Colonic mucosa (tissue), 4 donors: ENCODE measurements at regions not wholly inside any gene's neighbourhood (a gene's known extent, or its start where the extent isn't known, plus 50 kb on each side); places are given as distances from the start of the nearest gene placed in this dataset.
"Not testable (repeated sequence)": the region's sequence is repeated elsewhere in the genome, so short reads cannot be mapped to it uniquely, and the experiment has no call there.

ENCODE experiments used
- DNase-seq: peaks from one replicate; pipeline ENCODE4 v3.0.0-alpha.2; 2020
- H3K27ac ChIP-seq: fragments of 200-600 bp; one replicate; pipeline ENCODE4 v1.8.0; 2021
- H3K27me3 ChIP-seq: fragments of 200-600 bp; one replicate; pipeline ENCODE4 v1.8.0; 2021
- H3K36me3 ChIP-seq: fragments of 200-600 bp; one replicate; pipeline ENCODE4 v1.8.0; 2021
- H3K4me1 ChIP-seq: fragments of 200-600 bp; one replicate; pipeline ENCODE4 v1.8.0; 2021; ENCODE audit warnings: mild to moderate bottlenecking
- H3K4me3 ChIP-seq: fragments of 200-600 bp; one replicate; pipeline ENCODE4 v1.8.0; 2021
- H3K9ac ChIP-seq, 2 donors: one replicate each; pipeline ENCODE4 v1.7.0; 2013; ENCODE audit warnings: control low read depth in 2 of 2, low read depth in 2 of 2, low read length in 2 of 2
- H3K9me3 ChIP-seq: fragments of 200-600 bp; one replicate; pipeline ENCODE4 v1.8.0; 2021
- intact Hi-C: fragments of 100-400 bp; cut with DNase I; formaldehyde crosslinking; loops from one replicate; pipeline ENCODE4 v1.14.1; 2022
- TF ChIP-seq, protein P1 (sequence below): fragments of 200-600 bp; IDR thresholded peaks from one replicate; pipeline ENCODE4 v1.8.0; 2022; ENCODE audit warnings: antibody characterized with exemption, mild to moderate bottlenecking
- donor health status: healthy.
- donor health status: DM: no; HTN: no; CAD: no.
- donor health status: DM: no; HTN: no; CAD: no.

DNA sequence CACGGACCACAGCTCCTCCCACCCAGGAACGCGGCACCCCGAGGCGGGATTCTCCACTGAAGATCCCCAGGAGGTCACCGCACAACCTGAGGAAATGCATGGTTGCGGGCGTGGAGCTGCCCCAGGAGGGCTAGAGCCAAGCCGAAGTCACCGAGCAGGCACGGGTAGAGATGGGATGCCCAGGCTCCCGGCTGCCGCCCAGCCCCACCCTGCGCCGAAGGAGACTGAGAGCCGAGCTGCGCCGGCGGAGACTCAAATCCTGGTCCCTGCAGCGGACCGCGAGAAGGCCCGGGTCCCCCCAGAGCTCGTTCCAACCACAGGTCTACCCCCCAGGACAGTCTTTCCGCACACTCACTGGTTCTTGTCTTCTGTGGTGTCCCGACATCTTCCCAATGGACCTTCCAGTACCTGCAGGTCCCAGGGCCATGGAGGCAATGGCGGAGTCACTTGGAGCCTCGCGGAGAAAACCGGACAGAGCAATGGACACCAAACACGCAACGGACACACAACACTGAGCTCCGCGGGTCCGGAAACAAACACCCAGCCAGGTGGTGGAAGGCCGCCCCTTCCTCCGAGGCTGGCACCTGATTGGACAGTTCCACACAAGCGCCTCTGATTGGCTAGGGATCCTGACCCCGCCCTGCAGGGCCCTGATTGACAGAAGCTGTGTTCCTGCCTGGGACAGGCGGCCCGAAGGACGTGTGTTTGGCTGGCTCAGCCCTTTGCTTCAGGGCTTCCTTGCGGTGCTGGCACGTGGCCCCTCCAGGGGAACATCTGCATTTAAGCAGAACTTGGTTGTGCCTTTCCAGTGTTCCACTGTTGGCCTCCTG is 331.9 kb upstream of the NUPR2 start:
- TF ChIP-seq, protein P1, sequence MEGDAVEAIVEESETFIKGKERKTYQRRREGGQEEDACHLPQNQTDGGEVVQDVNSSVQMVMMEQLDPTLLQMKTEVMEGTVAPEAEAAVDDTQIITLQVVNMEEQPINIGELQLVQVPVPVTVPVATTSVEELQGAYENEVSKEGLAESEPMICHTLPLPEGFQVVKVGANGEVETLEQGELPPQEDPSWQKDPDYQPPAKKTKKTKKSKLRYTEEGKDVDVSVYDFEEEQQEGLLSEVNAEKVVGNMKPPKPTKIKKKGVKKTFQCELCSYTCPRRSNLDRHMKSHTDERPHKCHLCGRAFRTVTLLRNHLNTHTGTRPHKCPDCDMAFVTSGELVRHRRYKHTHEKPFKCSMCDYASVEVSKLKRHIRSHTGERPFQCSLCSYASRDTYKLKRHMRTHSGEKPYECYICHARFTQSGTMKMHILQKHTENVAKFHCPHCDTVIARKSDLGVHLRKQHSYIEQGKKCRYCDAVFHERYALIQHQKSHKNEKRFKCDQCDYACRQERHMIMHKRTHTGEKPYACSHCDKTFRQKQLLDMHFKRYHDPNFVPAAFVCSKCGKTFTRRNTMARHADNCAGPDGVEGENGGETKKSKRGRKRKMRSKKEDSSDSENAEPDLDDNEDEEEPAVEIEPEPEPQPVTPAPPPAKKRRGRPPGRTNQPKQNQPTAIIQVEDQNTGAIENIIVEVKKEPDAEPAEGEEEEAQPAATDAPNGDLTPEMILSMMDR: no peak
- no peak for DNase-seq
- Histone ChIP-seq H3K9me3 (no peaks in the 10 kb centered on the region), H3K9ac (no peak overlapping the region), H3K4me1 (no peaks in the 10 kb centered on the region), H3K36me3 (no peaks in the 10 kb centered on the region), H3K27ac (no peak overlapping the region), H3K4me3 (no peak overlapping the region), H3K27me3 (no peaks in the 10 kb centered on the region)
- intact Hi-C loops: no loop called here

DNA sequence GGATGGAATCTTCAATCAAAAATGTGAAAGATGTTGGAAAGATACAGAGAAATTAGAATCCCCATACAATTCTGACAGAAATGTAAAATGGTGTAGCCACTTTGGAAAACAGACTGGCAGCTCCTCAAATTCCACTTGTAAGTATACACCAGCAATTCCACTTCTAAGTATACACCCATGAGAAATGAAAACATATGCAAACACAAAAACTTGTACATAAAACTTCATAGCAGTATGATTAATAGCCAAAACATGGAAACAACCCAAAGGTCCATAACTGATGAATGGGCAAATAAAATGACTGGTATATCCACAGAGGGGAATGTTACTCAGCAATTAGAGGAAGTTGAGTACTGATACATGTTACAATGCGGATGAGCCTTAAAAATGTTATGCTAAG is 304.3 kb upstream of the NUPR2 start:
- H3K4me3 ChIP-seq, intact Hi-C loops: not testable (repeated sequence)

DNA sequence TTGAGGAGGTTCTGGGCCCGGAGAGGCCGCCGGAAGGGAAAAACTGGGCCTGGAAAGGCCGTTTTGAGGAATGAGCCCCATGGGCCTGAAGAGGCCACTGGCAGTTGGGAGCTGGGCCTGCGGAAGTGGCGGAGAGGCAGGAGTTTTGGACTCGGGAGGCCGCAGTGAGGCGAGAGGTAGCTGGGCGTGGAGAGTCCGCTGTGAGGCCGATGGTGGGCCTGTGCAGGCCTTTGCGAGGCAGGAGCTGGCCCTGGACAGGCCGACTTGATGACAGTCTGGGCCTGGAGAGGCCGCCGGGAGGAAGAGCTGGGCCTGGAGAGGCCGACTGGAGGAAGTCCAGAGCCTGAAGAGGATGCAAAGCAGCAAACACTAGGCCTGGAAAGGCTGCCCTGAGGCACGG is 259.0 kb upstream of the NUPR2 start:
- TF ChIP-seq, protein P1: no peak
- Histone ChIP-seq H3K9ac (no peak overlapping the region), H3K4me1 (no peaks in the 10 kb centered on the region), H3K9me3 (no peaks in the 10 kb centered on the region), H3K4me3 (no peak overlapping the region), H3K27ac (no peak overlapping the region), H3K36me3 (no peaks in the 10 kb centered on the region), H3K27me3 (no peaks in the 10 kb centered on the region)
- no peak for DNase-seq
- intact Hi-C loops: no loop called here

More for the DNA sequence above, 304.3 kb upstream of the NUPR2 start:
- H3K27ac ChIP-seq, H3K4me1 ChIP-seq, H3K9ac ChIP-seq, DNase-seq, H3K9me3 ChIP-seq, H3K27me3 ChIP-seq, H3K36me3 ChIP-seq: not testable (repeated sequence)

DNA sequence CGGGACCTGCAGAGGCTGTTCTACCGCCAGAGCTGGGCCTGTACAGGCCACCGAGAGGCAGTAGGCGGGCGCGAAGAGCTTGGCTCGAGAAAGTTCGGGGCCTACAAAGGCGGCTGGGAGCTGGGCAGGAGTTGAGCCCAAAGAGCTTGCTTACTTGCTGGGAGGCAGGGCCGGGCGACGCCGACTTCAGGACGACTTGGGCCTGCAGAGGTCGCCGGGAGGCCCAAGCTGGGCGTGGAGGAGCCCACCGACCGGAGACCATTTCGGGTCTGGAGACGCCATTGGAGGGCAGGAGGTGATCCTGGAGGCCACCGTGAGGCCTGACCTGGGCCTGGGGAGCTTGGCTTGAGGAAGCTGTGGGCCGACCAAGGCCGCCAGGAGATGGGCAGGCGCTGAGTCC is 258.4 kb upstream of the NUPR2 start:
- H3K9me3 ChIP-seq, DNase-seq, H3K4me1 ChIP-seq, H3K4me3 ChIP-seq, H3K27me3 ChIP-seq, H3K27ac ChIP-seq, intact Hi-C loops, H3K9ac ChIP-seq, H3K36me3 ChIP-seq: not testable (repeated sequence)

DNA sequence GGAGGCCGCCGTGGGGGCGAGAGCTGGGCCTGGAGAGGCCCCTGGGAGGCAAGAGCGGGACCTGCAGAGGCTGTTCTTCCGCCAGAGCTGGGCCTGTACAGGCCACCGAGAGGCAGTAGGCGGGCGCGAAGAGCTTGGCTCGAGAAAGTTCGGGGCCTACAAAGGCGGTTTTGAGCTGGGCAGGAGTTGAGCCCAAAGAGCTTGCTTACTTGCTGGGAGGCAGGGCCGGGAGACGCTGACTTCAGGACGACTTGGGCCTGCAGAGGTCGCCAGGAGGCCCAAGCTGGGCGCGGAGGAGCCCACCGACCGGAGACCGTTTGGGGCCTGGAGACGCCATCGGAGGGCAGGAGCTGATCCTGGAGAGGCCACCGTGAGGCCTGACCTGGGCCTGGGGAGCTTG is 257.1 kb upstream of the NUPR2 start:
- H3K9me3 ChIP-seq, H3K4me1 ChIP-seq, H3K9ac ChIP-seq, H3K27ac ChIP-seq, intact Hi-C loops, H3K4me3 ChIP-seq, H3K27me3 ChIP-seq, DNase-seq, H3K36me3 ChIP-seq: not testable (repeated sequence)

DNA sequence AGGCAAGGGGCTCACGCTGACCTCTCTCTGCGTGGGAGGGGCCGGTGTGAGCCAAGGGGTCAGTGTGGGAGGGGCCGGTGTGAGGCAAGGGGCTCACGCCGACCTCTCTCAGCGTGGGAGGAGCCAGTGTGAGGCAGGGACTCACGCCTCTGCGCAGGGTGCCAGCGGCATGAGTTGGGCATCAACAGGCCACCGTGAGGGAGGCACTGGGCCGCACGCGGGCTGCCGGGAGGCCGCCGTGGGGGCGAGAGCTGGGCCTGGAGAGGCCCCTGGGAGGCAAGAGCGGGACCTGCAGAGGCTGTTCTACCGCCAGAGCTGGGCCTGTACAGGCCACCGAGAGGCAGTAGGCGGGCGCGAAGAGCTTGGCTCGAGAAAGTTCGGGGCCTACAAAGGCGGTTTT is 255.6 kb upstream of the NUPR2 start:
- H3K9me3 ChIP-seq, H3K27me3 ChIP-seq, intact Hi-C loops, H3K4me1 ChIP-seq, H3K27ac ChIP-seq, H3K36me3 ChIP-seq, H3K9ac ChIP-seq, H3K4me3 ChIP-seq: not testable (repeated sequence)
- DNase-seq: peak; percentile 27

DNA sequence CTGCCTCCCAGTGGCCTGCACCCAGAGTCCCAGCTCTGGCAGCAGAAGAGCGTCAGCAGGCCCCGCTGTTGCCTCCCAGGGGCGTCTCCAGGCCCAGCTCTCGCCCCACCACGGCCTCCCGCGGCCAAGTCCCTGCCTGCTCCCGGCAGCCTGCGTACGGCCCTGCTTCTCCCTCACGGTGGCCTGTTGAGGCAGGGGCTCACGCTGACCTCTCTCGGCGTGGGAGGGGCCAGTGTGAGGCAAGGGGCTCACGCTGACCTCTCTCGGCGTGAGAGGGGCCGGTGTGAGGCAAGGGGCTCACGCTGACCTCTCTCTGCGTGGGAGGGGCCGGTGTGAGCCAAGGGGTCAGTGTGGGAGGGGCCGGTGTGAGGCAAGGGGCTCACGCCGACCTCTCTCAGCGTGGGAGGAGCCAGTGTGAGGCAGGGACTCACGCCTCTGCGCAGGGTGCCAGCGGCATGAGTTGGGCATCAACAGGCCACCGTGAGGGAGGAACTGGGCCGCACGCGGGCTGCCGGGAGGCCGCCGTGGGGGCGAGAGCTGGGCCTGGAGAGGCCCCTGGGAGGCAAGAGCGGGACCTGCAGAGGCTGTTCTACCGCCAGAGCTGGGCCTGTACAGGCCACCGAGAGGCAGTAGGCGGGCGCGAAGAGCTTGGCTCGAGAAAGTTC is 254.1 kb upstream of the NUPR2 start:
- H3K36me3 ChIP-seq, H3K4me3 ChIP-seq, H3K27ac ChIP-seq, DNase-seq, H3K9me3 ChIP-seq, H3K4me1 ChIP-seq, H3K9ac ChIP-seq, H3K27me3 ChIP-seq, intact Hi-C loops: not testable (repeated sequence)

DNA sequence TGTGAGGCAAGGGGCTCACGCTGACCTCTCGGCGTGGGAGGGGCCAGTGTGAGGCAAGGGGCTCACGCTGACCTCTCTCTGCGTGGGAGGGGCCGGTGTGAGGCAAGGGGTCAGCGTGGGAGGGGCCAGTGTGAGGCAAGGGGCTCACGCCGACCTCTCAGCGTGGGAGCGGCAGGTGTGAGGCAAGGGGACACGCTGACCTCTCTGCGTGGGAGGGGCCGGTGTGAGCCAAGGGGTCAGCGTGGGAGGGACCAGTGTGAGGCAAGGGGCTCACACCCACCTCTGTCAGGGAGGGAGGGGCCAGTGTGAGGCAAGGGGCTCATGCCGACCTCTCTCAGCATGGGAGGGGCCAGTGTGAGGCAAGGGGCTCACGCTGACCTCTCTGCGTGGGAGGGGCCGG is 251.7 kb upstream of the NUPR2 start:
- H3K27me3 ChIP-seq, intact Hi-C loops, H3K9ac ChIP-seq, H3K9me3 ChIP-seq, H3K27ac ChIP-seq, DNase-seq, H3K36me3 ChIP-seq, H3K4me1 ChIP-seq, H3K4me3 ChIP-seq: not testable (repeated sequence)

DNA sequence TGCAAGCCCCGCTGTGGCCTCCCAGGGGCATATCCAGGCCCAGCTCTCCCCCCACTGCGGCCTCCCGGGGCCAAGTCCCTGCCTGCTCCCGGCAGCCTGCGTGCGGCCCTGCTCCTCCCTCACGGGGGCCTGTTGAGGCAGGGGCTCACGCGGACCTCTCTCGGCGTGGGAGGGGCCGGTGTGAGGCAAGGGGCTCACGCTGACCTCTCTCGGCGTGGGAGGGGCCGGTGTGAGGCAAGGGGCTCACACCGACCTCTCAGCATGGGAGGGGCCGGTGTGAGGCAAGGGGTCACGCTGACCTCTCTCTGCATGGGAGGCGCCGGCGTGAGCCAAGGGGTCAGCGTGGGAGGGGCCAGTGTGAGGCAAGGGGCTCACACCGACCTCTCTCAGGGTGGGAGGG is 251.2 kb upstream of the NUPR2 start:
- H3K36me3 ChIP-seq, H3K4me3 ChIP-seq, H3K9ac ChIP-seq, H3K9me3 ChIP-seq, H3K27ac ChIP-seq, DNase-seq, intact Hi-C loops, H3K27me3 ChIP-seq, H3K4me1 ChIP-seq: not testable (repeated sequence)

DNA sequence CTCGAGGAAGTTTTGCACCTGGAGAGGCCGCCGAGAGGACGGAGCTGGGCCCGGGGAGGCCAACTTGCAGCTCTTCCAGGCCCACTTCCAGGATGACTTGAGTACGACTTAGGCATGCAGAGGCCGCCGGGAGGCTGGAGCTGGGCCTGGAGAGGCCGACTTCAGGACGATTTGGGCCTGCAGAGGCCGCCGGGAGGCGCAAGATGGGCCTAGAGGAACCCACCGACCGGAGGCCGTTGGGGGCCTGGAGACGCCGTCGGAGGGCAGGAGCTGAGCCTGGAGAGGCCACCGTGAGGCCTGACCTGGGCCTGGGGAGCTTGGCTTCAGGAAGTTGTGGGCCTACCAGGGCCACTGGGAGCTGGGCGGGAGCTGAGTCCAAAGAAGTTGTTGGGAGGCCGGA is 250.5 kb upstream of the NUPR2 start:
- H3K27ac ChIP-seq, H3K4me1 ChIP-seq, H3K27me3 ChIP-seq, H3K9me3 ChIP-seq, H3K4me3 ChIP-seq, DNase-seq, H3K36me3 ChIP-seq, intact Hi-C loops, H3K9ac ChIP-seq: not testable (repeated sequence)

DNA sequence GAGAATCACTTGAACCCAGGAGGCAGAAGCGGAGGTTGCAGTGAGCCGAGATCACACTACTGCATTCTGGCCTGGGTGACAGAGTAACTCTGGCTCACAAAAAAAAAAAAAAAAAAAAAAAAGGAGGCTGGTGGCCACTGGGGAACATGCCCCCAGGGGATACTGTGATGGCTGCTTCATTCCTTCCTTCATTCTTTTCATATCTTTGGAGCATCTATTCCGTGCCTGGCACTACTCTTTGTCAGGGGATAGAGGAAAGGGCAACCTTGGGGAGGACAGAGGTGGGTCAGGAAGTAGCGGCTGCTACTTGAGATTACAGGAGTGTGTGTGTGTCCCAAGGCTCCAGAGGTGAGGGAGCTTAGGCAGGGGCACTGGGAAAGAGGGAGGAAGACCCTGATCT is 236.4 kb upstream of the NUPR2 start:
- H3K27me3 ChIP-seq, H3K9me3 ChIP-seq, DNase-seq, H3K27ac ChIP-seq, H3K4me3 ChIP-seq, intact Hi-C loops, H3K36me3 ChIP-seq, H3K9ac ChIP-seq, H3K4me1 ChIP-seq: not testable (repeated sequence)

DNA sequence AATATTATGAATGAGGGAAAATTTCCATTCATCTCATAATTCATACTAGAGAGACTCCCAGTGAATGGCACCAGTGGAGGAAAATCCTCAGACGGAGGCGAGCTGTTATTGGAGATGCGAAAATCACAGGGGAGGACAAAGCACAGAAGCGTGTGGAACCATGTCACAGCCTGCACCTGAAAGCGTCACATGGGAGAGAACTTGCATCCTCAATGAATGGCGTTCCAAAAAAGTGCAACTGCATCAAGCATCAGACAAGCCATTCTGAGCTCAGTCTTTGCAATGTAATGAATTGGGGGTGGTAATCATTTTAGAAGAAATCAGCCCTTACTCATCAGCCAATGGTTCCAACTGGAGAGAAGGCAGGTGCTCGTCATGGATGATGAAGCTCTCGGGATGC is 235.0 kb upstream of the NUPR2 start:
- H3K9me3 ChIP-seq, DNase-seq, intact Hi-C loops, H3K27me3 ChIP-seq, H3K4me1 ChIP-seq, H3K9ac ChIP-seq, H3K36me3 ChIP-seq, H3K27ac ChIP-seq, H3K4me3 ChIP-seq: not testable (repeated sequence)
